ENCODE measurements at regions not wholly inside any gene's neighbourhood (a gene's known extent, or its start where the extent isn't known, plus 50 kb on each side); places are given as distances from the start of the nearest gene placed in this dataset.

- DNase-seq (ENCODE audit: low read depth, low spot score): no peak
- Histone ChIP-seq H3K4me1 (ENCODE audit: control insufficient read depth, extremely low read depth, insufficient read depth, low read length) (no peaks in the 10 kb centered on the region), H3K4me3 (replicated peaks in 1 of 3; ENCODE audit: insufficient read depth in 1 of 3, low read depth in 1 of 3, low read length in 3 of 3) (no peak overlapping the region), H3K27me3 (ENCODE audit: control insufficient read depth in 2 of 2, insufficient read depth in 2 of 2, low read length in 2 of 2) (peaks cover 0 to 1% of the 10 kb centered on the region in 2 experiments), H3K9me1 (replicated peaks; ENCODE audit: control insufficient read depth, extremely low read depth, insufficient read depth, low read length) (no peaks in the 10 kb centered on the region), H3K9me3 (replicated peaks; ENCODE audit: control insufficient read depth, insufficient read depth, low read length) (no peaks in the 10 kb centered on the region), H3K79me2 (ENCODE audit: control insufficient read depth, insufficient read depth, low read length) (no peaks in the 10 kb centered on the region), H2AFZ (ENCODE audit: low read depth, low read length) (no peak overlapping the region), H3K27ac (ENCODE audit: insufficient read depth, low read depth, low read length) (no peak overlapping the region), H3K4me2 (ENCODE audit: insufficient read depth, low read length) (no peak overlapping the region), H3K36me3 (ENCODE audit: control insufficient read depth in 2 of 2, extremely low read depth in 1 of 2, insufficient read depth in 2 of 2, low read length in 2 of 2) (no peaks in the 10 kb centered on the region), H3K9ac (replicated peaks; ENCODE audit: extremely low read depth, insufficient read depth, low read length) (no peak overlapping the region), H4K20me1 (replicated peaks; ENCODE audit: control insufficient read depth, extremely low read depth, insufficient read depth, low read length) (no peaks in the 10 kb centered on the region)
- no peak for FAIRE-seq
- dilution Hi-C loops (cut with MboI; ENCODE audit: extremely low pct_ligation_motif_present, low sequenced_read_pairs) (no loop called here), intact Hi-C loops (cut with micrococcal nuclease) (no loop called here)
- ChIA-PET POLR2A (no interaction called here), CTCF (no interaction called here)
- no TSS peak for BruUV-seq (replicated peaks)
- TF ChIP-seq EZH2 (IDR thresholded peaks at IDR 0.05; ENCODE audit: borderline replicate concordance, low read depth, low read length, severe bottlenecking) (no peak), POLR2AphosphoS5 (IDR thresholded peaks at IDR 0.05; ENCODE audit: insufficient read depth, low read depth, low read length) (no peak), GATA2 (IDR thresholded peaks at IDR 0.05; ENCODE audit: insufficient read depth, insufficient read length, low read depth, low read length) (no peak), JUN (IDR thresholded peaks at IDR 0.05; ENCODE audit: borderline replicate concordance, insufficient read depth, insufficient read length, low read depth) (no peak), MAX (IDR thresholded peaks at IDR 0.05; ENCODE audit: insufficient read depth, insufficient read length) (no peak), POLR2A (IDR thresholded peaks at IDR 0.05; ENCODE audit: low read depth, low read length) (no peak), MYC (IDR thresholded peaks at IDR 0.05; ENCODE audit: low read depth, low read length) (no peak)
Measured at GRCh38 chr14:101250336-101250947, 310.9 kb upstream of the DIO3 start.

Data from endothelial cell of umbilical vein (primary cell).